GM23338 (cell line): ENCODE measurements at regions not wholly inside any gene's neighbourhood (a gene's known extent, or its start where the extent isn't known, plus 50 kb on each side); places are given as distances from the start of the nearest gene placed in this dataset.
"Not testable (repeated sequence)": the region's sequence is repeated elsewhere in the genome, so short reads cannot be mapped to it uniquely, and the experiment has no call there.

ENCODE experiments used
- CREB1 ChIP-seq: fragments of 250-450 bp; sonication (Bioruptor Pico); IDR thresholded peaks from 2 replicates; pipeline ENCODE4 v1.5.0; 2020; ENCODE audit warnings: low read depth, mild to moderate bottlenecking, moderate library complexity
- CTCF ChIP-seq, 2 experiments: fragments of 200-600 bp in 1 of 2; sonication (generic) in 1 of 2; conservative IDR thresholded peaks; 2 replicates each; pipeline versions ENCODE4 v1.5.1 to v1.6.1; 2016 to 2017; ENCODE audit warnings: antibody characterized with exemption in 2 of 2, low read depth in 2 of 2, mild to moderate bottlenecking in 2 of 2, moderate library complexity in 1 of 2
- ETS1 ChIP-seq: IDR thresholded peaks from 2 replicates; pipeline ENCODE4 v1.6.1; 2016; ENCODE audit warnings: antibody characterized with exemption
- EZH2 ChIP-seq: fragments of 200-600 bp; sonication (generic); IDR thresholded peaks from one replicate; pipeline ENCODE4 v1.8.0; 2017; ENCODE audit warnings: antibody characterized with exemption, mild to moderate bottlenecking, low read depth; ENCODE audit not compliant: unreplicated experiment
- EZH2phosphoT487 ChIP-seq: fragments of 200-600 bp; sonication (generic); IDR thresholded peaks from one replicate; pipeline ENCODE4 v1.8.1; 2018; ENCODE audit warnings: antibody characterized with exemption; ENCODE audit not compliant: unreplicated experiment
- JUNB ChIP-seq: IDR thresholded peaks from one replicate; pipeline ENCODE4 v1.6.1; 2016; ENCODE audit warnings: antibody characterized with exemption; ENCODE audit not compliant: unreplicated experiment
- POLR2AphosphoS5 ChIP-seq: IDR thresholded peaks from 2 replicates; pipeline ENCODE4 v1.6.1; 2016; ENCODE audit warnings: antibody characterized with exemption, low read depth
- REST ChIP-seq: IDR thresholded peaks from one replicate; pipeline ENCODE4 v1.6.1; 2018; ENCODE audit warnings: antibody characterized with exemption; ENCODE audit not compliant: unreplicated experiment
- STAT1 ChIP-seq: IDR thresholded peaks from one replicate; pipeline ENCODE4 v1.6.1; 2016; ENCODE audit warnings: antibody characterized with exemption; ENCODE audit not compliant: unreplicated experiment
- ZNF114 ChIP-seq: fragments of 250-450 bp; sonication (Bioruptor Pico); IDR thresholded peaks from 2 replicates; pipeline ENCODE4 v1.5.0; 2020; ENCODE audit warnings: mild to moderate bottlenecking, moderate library complexity
- ZNF331 ChIP-seq: fragments of 250-450 bp; sonication (Bioruptor Pico); IDR thresholded peaks from 2 replicates; pipeline ENCODE4 v1.5.0; 2020; ENCODE audit warnings: low read depth, mild to moderate bottlenecking, moderate library complexity

GRCh38 chr2:21908712-21909380 lies 785.1 kb downstream of the TDRD15 start:
- not testable (repeated sequence) for TF ChIP-seq CTCF (conservative IDR thresholded peaks at IDR 0.05; ENCODE audit: low read depth in 2 of 2); EZH2phosphoT487; CREB1 (CRISPR knock-in tag); REST; POLR2AphosphoS5; EZH2; ZNF114 (CRISPR knock-in tag); STAT1; JUNB; ETS1; ZNF331 (CRISPR knock-in tag)
